SH-SY5Y (cell line): ENCODE measurements at regions not wholly inside any gene's neighbourhood (a gene's known extent, or its start where the extent isn't known, plus 50 kb on each side); places are given as distances from the start of the nearest gene placed in this dataset.

ENCODE experiments used
- GATA2 ChIP-seq: IDR thresholded peaks from 2 replicates; pipeline ENCODE4 v1.6.1; 2011; ENCODE audit warnings: mild to moderate bottlenecking, low read depth, low read length
- GATA3 ChIP-seq: IDR thresholded peaks from 2 replicates; pipeline ENCODE4 v1.6.1; 2011; ENCODE audit warnings: low read depth, mild to moderate bottlenecking, low read length, moderate library complexity

DNA sequence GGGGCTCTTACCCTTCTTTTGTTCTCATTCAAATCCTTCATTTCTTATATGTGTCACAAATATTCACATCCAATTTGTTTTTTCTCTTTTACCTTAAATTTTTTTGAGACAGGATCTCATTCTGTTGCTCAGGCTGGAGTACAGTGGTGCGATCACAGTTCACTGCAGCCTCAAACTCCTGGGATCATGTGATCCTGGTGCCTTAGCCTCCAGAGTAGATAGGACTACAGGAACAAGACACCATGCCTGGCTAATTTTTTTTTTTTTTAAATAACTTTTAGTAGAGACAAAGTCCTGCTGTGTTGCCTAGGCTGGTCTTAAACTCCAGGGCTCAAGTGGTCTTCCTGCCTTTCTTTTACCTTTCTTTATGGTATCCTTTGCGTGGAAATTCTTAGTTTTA, 66.5 kb downstream of the POLR2M start:
- TF ChIP-seq GATA2 (no peak), GATA3 (no peak)
